ENCODE measurements at regions not wholly inside any gene's neighbourhood (a gene's known extent, or its start where the extent isn't known, plus 50 kb on each side); places are given as distances from the start of the nearest gene placed in this dataset.
A peak's percentile ranks its signal among the peaks of the same experiment; 100 is the strongest.
"Not testable (repeated sequence)": the region's sequence is repeated elsewhere in the genome, so short reads cannot be mapped to it uniquely, and the experiment has no call there.

- not testable (repeated sequence) for DNase-seq (ENCODE audit: low spot score)
Measured at GRCh38 chr2:186182366-186182765, 303.7 kb upstream of the ZC3H15 start.

- DNase-seq (ENCODE audit: low spot score) = no peak
Measured at GRCh38 chr2:186183406-186183805, 302.7 kb upstream of the ZC3H15 start.

- DNase-seq (ENCODE audit: low spot score) = no peak
Measured at GRCh38 chr2:186187854-186188253, 298.2 kb upstream of the ZC3H15 start.

- DNase-seq (ENCODE audit: low spot score) = no peak
Measured at GRCh38 chr2:186189816-186190215, 296.2 kb upstream of the ZC3H15 start.

- DNase-seq (ENCODE audit: low spot score) = no peak
Measured at GRCh38 chr2:186195696-186196095, 290.4 kb upstream of the ZC3H15 start.

- DNase-seq (ENCODE audit: low spot score) = no peak
Measured at GRCh38 chr2:186197955-186198354, 288.1 kb upstream of the ZC3H15 start.

- DNase-seq (ENCODE audit: low spot score) = no peak
Measured at GRCh38 chr2:186199029-186199428, 287.0 kb upstream of the ZC3H15 start.

GRCh38 chr2:186201371-186201770 is 284.7 kb upstream of the ZC3H15 start:
- DNase-seq (ENCODE audit: low spot score) = no peak

GRCh38 chr2:186205254-186205911 is 280.7 kb upstream of the ZC3H15 start:
- no peak for DNase-seq (ENCODE audit: low spot score)

- no peak for DNase-seq (ENCODE audit: low spot score)
Measured at GRCh38 chr2:186209532-186209931, 276.5 kb upstream of the ZC3H15 start.

- no peak for DNase-seq (ENCODE audit: low spot score)
Measured at GRCh38 chr2:186220409-186220808, 265.7 kb upstream of the ZC3H15 start.

- no peak for DNase-seq (ENCODE audit: low spot score)
Measured at GRCh38 chr2:186229265-186229664, 256.8 kb upstream of the ZC3H15 start.

- DNase-seq (ENCODE audit: low spot score) = no peak
Measured at GRCh38 chr2:186241874-186242273, 244.2 kb upstream of the ZC3H15 start.

- no peak for DNase-seq (ENCODE audit: low spot score)
Measured at GRCh38 chr2:186254759-186255158, 231.3 kb upstream of the ZC3H15 start.

GRCh38 chr2:186255823-186256222 is 230.2 kb upstream of the ZC3H15 start:
- no peak for DNase-seq (ENCODE audit: low spot score)

GRCh38 chr2:186256540-186256939 is 229.5 kb upstream of the ZC3H15 start:
- peak; percentile 47 for DNase-seq (ENCODE audit: low spot score)

- DNase-seq (ENCODE audit: low spot score) = no peak
Measured at GRCh38 chr2:186263673-186264250, 222.3 kb upstream of the ZC3H15 start.

- no peak for DNase-seq (ENCODE audit: low spot score)
Measured at GRCh38 chr2:186269536-186269935, 216.5 kb upstream of the ZC3H15 start.

- no peak for DNase-seq (ENCODE audit: low spot score)
Measured at GRCh38 chr2:186273953-186274352, 212.1 kb upstream of the ZC3H15 start.

- no peak for DNase-seq (ENCODE audit: low spot score)
Measured at GRCh38 chr2:186274936-186275575, 211.0 kb upstream of the ZC3H15 start.

- no peak for DNase-seq (ENCODE audit: low spot score)
Measured at GRCh38 chr2:186276909-186277308, 209.2 kb upstream of the ZC3H15 start.

GRCh38 chr2:186281726-186282125 is 204.3 kb upstream of the ZC3H15 start:
- no peak for DNase-seq (ENCODE audit: low spot score)

- DNase-seq (ENCODE audit: low spot score) = no peak
Measured at GRCh38 chr2:186294248-186294888, 191.7 kb upstream of the ZC3H15 start.

Measured in SW480 (cell line).